CMK (cell line): ENCODE measurements at regions not wholly inside any gene's neighbourhood (a gene's known extent, or its start where the extent isn't known, plus 50 kb on each side); places are given as distances from the start of the nearest gene placed in this dataset.
"Not testable (repeated sequence)": the region's sequence is repeated elsewhere in the genome, so short reads cannot be mapped to it uniquely, and the experiment has no call there.

Experiments
- DNase-seq: peaks from one replicate; pipeline ENCODE4 v3.0.0-alpha.2; 2010; ENCODE audit warnings: low read depth

DNA sequence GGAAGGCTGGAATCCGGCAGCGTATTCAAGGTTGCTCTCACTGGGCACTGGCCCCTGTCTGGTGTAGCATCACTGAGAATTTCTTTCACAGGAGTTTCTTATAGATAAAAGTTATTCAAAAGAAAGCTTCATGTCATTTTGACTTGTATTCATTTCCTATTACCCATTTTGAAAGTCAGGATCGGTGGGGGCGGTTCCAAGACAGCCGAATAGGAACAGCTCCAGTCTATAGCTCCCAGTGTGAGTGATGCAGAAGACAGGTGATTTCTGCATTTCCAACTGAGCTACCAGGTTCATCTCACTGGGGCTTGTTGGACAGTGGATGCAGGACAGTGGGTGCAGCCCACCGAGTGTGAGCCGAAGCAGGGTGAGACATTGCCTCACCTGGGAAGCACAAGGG, 51.5 kb upstream of the CDC42EP3 start:
- DNase-seq = not testable (repeated sequence)

DNA sequence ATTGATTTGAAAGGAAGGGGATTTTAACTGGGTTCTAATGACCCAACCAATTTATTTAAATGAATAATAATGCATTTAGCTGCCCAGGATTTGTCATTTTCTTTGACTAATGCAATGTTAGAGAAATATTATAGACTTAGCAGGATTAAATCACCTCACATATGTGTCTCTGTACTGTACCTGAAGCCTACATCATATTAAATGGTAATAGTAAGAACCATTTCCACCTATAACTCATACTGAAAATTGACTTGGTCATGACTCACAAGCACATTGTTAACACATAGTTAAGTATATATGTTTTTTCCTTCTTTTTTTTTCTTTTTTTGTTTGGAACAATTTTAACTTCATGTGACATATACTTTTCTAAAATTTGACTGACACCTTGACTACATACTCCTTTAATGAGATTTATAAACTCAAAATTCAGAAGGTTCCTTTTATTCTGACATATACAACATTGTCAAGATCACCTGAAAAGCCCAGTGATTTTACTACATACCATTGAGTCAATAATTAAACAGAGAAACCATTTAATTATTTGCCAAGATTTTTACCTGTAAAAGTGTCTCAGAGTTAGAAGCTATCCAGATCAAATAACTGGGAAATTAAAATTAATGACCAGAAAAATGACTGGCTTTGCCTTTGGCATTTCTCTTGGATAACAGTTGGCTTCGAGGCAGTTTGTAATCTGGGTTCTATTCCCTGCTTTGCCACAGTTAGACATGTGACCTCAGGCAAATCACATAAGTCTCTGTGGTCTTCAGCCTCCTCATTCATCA, 58.8 kb upstream of the CDC42EP3 start:
- no peak for DNase-seq

DNA sequence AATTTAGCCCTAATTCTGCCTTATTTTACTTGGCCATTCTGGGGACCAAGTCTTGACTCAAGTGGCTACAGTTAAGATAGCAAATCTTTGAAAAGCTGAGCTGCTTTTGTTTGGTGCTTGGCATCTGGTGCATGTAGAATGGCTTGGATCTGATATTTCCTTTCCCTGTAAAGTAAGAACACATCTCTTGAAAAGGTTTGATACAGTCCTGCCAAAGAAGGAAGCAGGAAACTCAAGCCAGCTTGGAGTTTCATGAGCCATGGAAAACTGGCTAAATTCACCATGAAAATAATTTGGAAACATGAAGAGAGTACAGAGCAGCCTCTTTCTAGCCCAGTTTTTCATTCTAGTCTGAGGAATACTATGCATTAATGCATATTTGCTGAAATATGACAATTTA, 61.0 kb upstream of the CDC42EP3 start:
- not testable (repeated sequence) for DNase-seq

DNA sequence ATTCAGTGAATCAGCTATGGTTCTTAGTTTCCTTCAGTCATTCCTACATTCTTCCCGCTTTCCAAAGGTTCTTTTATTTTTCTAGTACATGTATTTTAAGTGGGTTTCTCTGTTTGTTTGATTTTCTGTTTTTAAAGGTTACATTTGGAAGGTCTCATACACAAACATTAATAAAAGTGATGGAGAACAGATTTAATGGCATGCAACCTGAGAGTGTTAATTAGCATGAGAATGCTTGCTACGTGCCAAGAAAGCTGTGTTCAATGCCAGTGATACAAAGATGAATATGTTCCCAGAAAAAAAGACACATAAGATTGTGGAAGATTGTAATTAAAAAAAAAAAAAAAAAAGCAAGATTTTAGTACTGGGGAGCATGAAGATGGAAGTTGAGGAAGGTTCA, 61.8 kb upstream of the CDC42EP3 start:
- DNase-seq = no peak

DNA sequence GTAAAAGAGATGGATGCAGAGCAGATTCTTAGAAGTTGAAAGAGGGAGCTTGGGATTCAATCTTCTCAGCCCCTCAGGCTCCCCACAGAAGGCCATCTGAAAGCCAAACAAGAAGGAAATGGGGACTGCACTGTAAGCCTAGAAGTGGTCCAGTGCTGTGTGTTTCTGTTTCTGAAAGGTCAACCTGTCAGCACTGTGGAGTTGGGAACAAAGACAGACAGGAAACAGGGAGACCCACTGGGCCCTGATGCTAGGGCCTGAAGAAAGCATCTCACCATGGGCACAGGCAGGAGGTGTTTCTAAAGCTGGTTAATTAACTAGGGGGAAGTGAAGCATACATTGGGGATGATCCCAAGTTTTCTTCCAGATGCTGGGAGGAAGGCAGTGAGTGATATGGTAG, 62.5 kb upstream of the CDC42EP3 start:
- not testable (repeated sequence) for DNase-seq

DNA sequence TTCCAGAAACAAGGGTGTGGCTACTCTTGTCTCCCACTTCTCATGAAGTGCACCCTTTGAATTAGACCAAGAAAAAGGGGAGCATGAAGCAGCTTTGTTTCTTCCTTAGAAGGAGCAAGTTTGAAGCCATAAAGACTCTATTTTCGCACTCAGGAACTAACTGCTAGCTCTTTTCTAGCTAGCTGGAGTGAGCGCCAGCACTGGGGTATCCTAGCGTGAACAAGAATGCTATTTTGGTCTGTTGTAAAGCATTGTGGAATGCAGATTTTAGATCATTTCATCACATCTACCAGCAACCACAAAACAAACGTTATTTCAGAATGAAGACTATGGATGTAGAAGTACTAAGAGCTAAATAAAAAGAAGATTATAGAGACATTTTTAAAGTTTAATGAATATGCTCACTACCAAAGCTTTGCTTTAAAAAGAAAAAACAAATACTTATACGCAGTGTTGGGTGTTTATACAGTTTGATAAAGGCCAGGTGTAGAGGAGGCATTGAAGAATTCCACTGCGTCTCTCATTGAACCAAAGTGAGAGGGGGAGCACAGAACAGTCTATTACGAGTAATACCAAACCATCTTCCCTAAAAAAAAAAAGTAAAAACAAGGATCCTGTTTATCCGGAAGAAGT, 63.6 kb upstream of the CDC42EP3 start:
- not testable (repeated sequence) for DNase-seq

DNA sequence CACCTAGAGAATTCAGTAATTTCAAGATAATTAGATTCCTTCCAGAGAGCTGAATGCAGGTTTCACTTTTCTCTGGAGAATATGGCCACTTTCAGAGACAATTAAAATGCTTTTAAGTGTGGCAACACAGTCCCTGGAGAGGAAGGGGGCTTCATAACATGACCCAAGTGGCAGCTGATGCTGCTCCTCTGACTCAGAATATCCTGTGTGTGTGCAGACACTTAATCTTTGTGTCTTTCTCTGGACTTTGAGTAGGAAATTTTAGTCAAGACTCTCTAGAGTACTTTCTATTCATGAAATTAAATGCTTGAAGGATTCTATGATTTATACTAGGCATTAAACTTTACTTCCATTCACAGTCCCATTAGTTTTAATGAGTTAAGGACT, 64.1 kb upstream of the CDC42EP3 start:
- DNase-seq = not testable (repeated sequence)

DNA sequence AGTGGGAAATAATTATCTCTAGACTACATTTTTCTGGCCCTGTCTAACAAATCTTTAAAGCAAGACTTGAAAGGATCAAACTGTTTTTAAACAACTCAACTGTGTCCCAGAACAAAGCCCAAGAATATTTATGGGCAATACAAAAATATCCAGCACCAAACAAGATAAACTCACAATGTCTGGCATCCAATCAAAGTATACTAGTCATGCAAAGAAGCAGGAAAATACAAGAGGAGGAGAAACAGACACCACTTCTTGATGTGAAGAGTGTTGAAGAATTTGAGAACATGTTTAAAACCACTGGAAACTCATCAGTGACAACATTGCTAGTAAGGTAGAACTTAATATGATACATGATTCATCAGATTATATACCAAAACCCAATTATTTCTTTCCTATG, 66.1 kb upstream of the CDC42EP3 start:
- no peak for DNase-seq

DNA sequence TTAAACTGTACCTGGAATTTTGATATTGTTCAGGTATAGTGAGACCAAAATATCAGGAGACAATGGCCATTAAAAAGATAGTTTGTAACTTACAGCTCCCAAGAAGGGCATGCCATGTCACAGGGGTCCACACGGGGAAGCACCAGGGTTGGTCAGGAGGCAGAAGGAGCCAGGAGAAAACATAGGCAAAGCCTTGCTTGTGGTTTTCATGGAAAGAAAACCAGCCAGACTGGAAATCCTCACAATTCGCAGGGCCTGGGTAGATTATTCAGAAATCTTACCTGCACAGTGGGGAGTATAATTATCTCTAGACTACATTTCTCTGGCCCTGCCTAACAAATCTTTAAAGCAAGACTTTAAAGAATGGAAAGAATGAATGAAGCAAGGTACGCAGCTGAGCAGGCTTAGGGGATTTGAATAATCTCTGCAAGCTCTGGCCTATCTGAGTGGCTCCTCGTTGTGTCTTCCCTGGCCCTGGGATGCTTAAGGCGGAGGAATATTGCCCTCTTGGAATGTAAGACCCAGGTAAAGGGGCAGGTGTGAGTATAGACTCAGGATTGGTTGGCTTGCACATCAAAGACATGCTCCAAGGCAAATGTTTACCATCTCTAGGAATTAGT, 66.9 kb upstream of the CDC42EP3 start:
- DNase-seq = no peak

DNA sequence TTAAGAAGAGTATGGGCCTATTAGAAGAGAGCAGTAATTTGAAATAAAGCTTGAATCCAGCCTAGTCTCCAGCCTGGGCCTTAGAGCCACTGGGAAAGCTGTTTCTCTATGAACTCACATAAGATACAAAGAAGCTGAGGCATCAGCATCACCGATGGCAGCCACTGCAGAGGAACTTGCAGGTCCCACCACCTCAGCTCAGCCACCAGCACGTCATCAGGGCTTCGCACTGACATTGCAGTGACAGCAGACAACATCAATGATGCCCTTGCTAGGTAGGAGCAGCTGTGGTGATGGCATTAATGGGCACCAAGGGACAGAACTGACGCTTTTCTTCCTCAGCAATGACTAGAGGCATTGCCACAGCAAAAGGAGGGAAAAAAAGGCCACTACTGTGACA, 67.7 kb upstream of the CDC42EP3 start:
- no peak for DNase-seq

DNA sequence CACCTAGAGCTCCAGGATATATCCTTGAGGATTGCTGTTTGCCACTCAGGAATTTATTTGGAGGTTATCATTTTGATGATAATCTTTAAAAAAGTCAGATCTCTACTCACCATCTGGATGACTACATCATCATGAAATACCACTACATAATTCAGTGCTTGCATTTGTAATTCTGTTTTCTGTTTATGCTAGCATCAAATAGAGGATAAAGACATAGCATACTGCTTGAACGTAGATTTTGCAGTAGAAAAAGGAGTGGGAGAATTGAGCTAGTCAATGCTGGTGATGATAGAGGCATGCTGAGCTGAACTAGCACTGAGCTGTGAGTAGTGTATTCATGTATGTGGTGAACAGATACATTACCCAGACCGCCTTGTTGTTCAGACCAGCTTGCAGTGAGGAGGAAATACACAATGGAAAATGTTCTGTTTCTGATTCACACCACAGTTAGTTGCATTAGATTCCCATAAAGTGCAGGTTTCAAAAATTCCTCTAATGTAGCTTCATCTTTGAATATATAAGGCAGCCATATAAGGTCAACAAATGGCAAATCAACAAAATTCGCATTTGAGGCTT, 68.8 kb upstream of the CDC42EP3 start:
- DNase-seq = no peak

DNA sequence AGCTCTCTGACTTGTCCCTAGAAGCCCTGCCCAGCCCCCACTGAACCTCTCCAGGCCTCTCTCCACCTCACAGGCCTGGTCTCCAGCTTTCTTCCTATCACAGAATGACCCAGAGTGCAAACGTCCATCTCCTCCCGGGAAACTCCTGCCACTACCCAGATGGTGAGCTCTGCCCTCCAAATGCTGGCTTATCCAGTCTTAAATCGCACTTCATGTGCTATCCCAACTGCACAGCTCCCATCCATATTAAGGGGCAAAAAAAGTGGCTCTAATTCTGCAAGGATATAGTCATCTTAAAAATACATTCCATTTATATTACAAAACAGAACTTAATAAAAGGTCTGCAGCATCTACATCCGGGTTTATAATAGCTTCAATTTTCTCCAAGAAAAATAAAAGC, 70.8 kb upstream of the CDC42EP3 start:
- no peak for DNase-seq

DNA sequence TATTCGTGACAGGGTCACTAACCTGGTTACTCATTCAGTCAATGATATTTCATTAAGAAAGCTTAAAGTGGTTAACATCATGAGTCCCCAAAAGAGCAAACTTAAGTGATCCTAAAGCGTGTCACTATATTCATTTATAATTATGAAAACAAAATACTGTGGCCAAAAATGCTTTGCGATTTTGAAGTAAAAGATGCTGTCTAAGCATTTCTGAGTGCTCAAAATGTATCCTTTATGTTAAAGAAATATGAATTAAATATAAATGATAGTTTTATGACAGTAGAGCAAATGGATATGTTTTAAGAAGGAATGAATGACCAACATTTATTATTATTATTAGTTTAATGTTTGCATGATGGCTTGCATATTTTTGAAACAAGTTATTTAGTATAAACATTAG, 72.6 kb upstream of the CDC42EP3 start:
- DNase-seq = no peak

DNA sequence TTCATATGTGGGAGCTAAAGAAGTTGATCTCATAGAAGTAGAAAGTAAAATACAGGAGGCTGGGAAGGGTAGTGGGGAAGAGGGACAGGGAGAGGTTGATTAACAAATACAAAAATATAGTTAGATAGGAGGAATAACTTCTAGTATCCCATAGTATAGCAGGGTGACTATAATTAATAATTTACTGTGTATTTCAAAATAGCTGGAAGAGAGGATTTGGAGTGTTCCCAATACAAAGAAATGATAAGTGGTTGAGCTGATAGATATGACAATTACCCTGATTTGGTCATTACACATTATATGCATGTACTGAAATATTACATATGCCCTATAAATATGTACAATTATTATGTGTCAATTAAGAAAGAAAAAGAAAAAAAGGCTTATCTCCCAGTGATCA, 73.5 kb upstream of the CDC42EP3 start:
- not testable (repeated sequence) for DNase-seq

DNA sequence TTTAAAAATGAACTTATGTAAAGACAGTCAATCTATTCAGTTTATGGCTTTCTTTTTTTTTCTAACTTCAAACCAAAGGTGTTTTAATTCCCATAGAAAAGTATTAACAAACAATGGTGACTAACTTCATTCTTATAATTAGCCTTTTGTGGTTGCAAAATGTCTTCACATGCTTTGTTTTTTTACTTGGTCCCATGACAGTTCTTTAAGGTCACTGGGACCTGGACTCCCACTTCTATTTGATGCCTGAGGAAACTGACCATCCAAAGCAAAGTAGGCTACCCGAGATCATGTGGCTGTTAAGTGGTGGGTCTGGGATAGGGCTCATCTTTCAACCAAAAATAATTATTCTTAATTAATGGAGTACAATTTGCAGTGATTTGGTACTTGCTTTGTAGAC, 74.6 kb upstream of the CDC42EP3 start:
- not testable (repeated sequence) for DNase-seq

DNA sequence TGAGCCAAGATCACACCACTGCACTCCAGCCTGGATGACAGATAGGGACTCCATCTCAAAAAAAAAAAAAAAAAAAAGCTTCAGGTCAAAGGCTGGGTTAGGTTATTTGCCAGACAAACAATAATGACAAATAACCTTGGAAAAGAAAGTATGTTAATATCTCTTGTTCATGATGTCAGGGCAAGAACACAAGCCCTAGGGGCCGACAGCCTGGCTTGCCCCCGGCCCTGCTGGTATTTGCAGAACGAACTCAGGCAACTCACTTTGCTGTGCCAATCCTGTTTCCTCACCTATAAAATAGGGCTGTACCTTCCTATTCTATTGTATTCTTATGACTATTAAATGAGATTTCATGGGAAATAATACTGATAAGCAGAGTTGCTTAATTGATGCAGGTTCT, 75.4 kb upstream of the CDC42EP3 start:
- no peak for DNase-seq

DNA sequence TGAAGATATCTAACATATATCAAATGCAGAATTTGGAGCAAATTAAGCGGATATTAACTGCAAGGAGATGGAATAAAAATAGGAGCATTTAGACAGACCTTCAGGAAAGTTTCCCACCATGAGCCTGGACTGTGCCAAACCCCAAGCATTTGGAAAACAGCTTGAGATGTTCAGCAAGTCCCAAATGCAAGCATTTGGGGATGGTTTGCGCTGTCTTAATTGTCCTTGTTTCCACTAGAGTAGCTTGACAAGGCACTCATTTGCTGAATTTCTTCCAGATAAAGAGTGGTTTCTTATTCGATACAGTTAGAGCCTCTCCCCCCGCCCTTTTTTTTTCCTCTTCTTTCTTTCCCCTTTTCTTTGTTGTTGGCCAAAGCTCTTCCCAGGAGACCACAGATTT, 77.1 kb upstream of the CDC42EP3 start:
- DNase-seq = no peak

DNA sequence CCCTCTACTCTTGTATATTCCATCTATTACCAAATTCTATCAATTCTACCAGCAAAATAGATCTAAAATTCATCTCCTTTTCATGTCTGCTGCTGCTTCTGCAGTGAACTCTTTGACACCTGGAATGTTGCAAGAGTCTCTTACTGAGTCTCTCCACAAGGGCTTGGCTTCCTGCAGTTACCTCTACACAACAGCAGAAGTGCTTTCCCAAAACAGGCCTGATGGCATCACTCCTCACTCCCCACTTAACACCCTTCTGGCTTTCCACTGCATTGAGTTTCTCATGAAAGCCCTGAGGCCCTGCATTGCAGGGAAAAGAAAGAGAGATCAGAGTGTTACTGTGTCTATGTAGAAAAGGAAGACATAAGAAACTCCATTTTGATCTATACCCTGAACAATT, 78.8 kb upstream of the CDC42EP3 start:
- not testable (repeated sequence) for DNase-seq

DNA sequence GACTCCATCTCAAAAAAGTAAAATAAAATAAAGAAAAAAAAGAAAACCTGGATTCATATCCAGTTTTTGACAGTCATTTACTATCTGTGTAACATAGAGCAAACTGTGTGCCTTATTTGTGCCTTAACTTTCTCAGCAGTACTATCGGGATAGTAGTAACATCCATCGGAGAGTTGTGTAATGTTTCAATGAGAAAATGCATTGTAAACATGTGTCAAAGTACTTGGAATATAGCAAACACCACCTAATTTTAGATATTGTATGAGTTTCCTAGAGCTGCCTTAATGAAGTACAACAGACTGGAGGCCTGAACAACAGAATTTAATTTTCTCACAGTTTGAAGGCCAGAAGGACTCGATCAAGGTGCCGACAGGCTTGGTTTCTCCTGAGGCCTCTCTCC, 81.3 kb upstream of the CDC42EP3 start:
- no peak for DNase-seq

DNA sequence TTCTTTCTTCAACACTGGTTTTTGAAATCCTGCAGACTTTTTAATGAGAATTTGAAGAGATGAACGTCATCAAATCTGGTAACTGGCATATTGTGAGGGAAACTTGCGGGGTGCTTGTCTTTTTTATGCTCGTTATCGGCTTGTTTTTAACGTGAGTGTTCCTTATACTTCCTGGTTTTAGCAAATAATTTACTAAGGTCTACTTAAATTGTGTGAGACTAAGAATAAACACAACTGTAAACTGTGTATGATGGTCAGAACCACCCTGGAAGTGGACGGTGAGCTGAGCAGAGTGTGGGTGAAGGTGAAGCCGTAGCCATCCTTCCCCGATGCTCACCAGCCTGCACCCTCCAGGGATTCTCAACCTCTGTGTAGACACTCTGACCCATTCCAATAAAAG, 82.3 kb upstream of the CDC42EP3 start:
- no peak for DNase-seq

DNA sequence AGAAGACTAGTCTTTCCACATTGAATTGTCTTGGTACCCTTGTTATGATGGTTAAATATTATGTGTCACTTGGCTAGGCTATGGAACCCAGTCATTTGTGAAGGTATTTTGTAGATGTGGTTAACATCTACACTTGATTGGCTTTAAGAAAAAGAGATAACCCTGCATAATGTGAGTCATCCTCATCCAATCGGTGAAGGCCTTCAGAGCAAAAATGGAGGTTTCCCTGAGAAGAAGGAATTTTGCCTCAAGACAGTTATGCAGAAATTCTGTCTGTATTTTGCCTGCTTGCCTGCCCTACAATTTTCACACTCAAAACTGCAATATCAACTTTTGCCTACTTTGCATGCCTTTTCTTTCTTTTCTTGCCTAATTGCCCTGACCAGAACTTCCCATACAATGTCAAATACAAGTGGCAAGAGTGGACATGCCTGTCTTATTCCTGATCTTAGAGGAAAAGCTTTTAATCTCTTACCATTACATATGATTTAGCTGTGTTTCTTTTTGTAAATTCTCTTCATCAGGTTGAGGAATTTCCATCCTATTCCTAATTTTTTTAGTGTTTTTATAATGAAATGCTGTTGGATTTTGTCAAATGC, 84.6 kb upstream of the CDC42EP3 start:
- not testable (repeated sequence) for DNase-seq

DNA sequence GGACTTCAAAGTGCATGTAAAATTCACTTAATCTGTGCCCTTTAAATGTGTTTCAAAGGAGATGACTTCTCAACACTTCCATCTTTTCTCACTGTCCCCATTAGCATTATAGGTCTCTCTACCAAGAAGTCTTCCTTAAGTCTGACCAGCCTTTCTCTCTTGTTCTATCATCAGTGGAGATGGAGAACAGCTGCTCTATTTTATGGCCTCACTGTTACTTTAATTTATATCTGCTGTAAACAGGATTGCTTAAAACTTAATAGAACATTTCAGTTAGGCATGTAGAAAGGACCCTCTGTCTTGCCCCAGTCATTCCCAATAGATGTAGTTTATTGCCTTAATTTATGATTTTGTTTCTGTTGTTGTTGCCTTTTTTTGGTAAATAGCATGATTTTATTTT, 86.0 kb upstream of the CDC42EP3 start:
- DNase-seq = not testable (repeated sequence)

DNA sequence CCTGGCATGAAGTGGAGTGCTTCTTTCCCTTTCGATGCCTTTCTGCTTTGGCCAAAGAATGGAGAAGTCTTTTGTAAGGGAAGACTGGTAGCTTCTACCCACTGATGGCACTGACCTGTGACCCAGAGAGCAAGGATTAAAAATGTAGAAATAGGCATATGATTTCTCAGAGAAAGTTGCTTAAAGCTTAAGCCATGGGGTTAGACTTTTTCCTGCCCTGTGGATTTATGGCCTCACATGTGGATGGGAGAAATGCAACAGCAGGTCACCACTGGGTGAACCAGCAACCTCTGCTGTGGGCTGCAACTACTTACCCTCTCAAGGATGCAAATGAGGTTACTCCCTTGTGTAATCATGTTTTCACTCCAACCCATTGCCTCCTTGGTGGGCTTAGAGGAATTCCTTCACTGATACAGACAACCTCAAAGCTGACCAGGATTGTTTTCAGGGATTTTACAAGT, 86.7 kb upstream of the CDC42EP3 start:
- DNase-seq = not testable (repeated sequence)
